HG02623 (cell line): ENCODE measurements at regions not wholly inside any gene's neighbourhood (a gene's known extent, or its start where the extent isn't known, plus 50 kb on each side); places are given as distances from the start of the nearest gene placed in this dataset.

Experiments
- ATAC-seq: cut with Tn5 transposase; IDR thresholded peaks from one replicate; pipeline ENCODE4 v1.9.1; 2021; ENCODE audit warnings: moderate library complexity; ENCODE audit not compliant: unreplicated experiment

GRCh38 chr4:181151856-181152255 is 1091.3 kb upstream of the TENM3 start:
- ATAC-seq: no peak

GRCh38 chr4:181157647-181158046 is 1085.6 kb upstream of the TENM3 start:
- ATAC-seq: no peak

- ATAC-seq: no peak
Observed at GRCh38 chr4:181158971-181159370, 1084.2 kb upstream of the TENM3 start.

GRCh38 chr4:181161669-181162068 is 1081.5 kb upstream of the TENM3 start:
- no peak for ATAC-seq

- no peak for ATAC-seq
Observed at GRCh38 chr4:181162266-181162665, 1080.9 kb upstream of the TENM3 start.

GRCh38 chr4:181162676-181163075 is 1080.5 kb upstream of the TENM3 start:
- ATAC-seq: no peak

GRCh38 chr4:181166742-181167399 is 1076.3 kb upstream of the TENM3 start:
- ATAC-seq: no peak

GRCh38 chr4:181168011-181168805 is 1075.0 kb upstream of the TENM3 start:
- no peak for ATAC-seq

- no peak for ATAC-seq
Observed at GRCh38 chr4:181173046-181173445, 1070.2 kb upstream of the TENM3 start.

- ATAC-seq: no peak
Observed at GRCh38 chr4:181176306-181176705, 1066.9 kb upstream of the TENM3 start.

- no peak for ATAC-seq
Observed at GRCh38 chr4:181181331-181181730, 1061.9 kb upstream of the TENM3 start.

- no peak for ATAC-seq
Observed at GRCh38 chr4:181189751-181190150, 1053.5 kb upstream of the TENM3 start.

GRCh38 chr4:181193131-181193930 is 1049.9 kb upstream of the TENM3 start:
- no peak for ATAC-seq

- no peak for ATAC-seq
Observed at GRCh38 chr4:181194096-181194495, 1049.1 kb upstream of the TENM3 start.

- ATAC-seq: no peak
Observed at GRCh38 chr4:181200076-181200475, 1043.1 kb upstream of the TENM3 start.

- ATAC-seq: no peak
Observed at GRCh38 chr4:181202240-181202639, 1041.0 kb upstream of the TENM3 start.

- no peak for ATAC-seq
Observed at GRCh38 chr4:181204109-181204508, 1039.1 kb upstream of the TENM3 start.

GRCh38 chr4:181213551-181213950 is 1029.7 kb upstream of the TENM3 start:
- ATAC-seq: no peak

- no peak for ATAC-seq
Observed at GRCh38 chr4:181216501-181216900, 1026.7 kb upstream of the TENM3 start.

GRCh38 chr4:181219783-181220416 is 1023.3 kb upstream of the TENM3 start:
- ATAC-seq: no peak

GRCh38 chr4:181224852-181225251 is 1018.4 kb upstream of the TENM3 start:
- no peak for ATAC-seq
